Stomach (tissue), 4 donors: ENCODE measurements at regions not wholly inside any gene's neighbourhood (a gene's known extent, or its start where the extent isn't known, plus 50 kb on each side); places are given as distances from the start of the nearest gene placed in this dataset.

Experiments
- POLR2A ChIP-seq, 4 donors: fragments of 450-650 bp; IDR thresholded peaks; one replicate each; pipeline ENCODE4 v1.6.1; 2016; ENCODE audit warnings: antibody characterized with exemption in 4 of 4, control low read depth in 2 of 4, mild to moderate bottlenecking in 1 of 4, moderate library complexity in 1 of 4
- POLR2AphosphoS5 ChIP-seq, 3 donors: sonication (generic); formaldehyde crosslinking; IDR thresholded peaks; one replicate each; pipeline ENCODE4 v1.6.1; 2016; ENCODE audit warnings: antibody characterized with exemption in 3 of 3
- TF ChIP-seq, protein P1 (sequence below), 7 experiments: fragments of 450-650 bp in 4 of 7; fragments of 200-600 bp in 3 of 7; sonication (generic) in 3 of 7; IDR thresholded peaks; one replicate each; pipeline ENCODE4 v1.5.1; 2016 to 2019; ENCODE audit warnings: antibody characterized with exemption in 7 of 7, control low read depth in 2 of 7, mild to moderate bottlenecking in 1 of 7

DNA sequence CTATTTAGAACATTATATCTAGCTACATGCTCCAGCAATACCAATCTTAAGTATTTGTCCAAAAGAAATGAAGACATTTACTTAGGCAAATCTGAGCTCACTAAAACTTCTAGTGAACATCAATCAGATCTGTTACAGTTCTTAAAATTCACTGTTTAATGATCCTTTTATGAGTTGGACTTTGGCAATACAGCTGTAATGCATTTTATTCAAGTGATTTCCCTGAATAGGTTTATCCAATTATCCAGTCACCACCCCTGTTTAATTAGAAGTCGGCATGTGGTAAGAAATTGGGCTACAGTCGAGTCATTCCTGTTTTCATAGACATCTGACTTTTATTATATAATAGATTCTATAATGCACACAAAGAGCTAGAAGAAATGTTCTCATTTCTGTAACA, 1029.0 kb upstream of the TENM4 start:
- TF ChIP-seq POLR2AphosphoS5 (IDR thresholded peaks at IDR 0.05) = no peak
- TF ChIP-seq, protein P1, sequence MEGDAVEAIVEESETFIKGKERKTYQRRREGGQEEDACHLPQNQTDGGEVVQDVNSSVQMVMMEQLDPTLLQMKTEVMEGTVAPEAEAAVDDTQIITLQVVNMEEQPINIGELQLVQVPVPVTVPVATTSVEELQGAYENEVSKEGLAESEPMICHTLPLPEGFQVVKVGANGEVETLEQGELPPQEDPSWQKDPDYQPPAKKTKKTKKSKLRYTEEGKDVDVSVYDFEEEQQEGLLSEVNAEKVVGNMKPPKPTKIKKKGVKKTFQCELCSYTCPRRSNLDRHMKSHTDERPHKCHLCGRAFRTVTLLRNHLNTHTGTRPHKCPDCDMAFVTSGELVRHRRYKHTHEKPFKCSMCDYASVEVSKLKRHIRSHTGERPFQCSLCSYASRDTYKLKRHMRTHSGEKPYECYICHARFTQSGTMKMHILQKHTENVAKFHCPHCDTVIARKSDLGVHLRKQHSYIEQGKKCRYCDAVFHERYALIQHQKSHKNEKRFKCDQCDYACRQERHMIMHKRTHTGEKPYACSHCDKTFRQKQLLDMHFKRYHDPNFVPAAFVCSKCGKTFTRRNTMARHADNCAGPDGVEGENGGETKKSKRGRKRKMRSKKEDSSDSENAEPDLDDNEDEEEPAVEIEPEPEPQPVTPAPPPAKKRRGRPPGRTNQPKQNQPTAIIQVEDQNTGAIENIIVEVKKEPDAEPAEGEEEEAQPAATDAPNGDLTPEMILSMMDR (IDR thresholded peaks at IDR 0.05) = no peak
- no peak for TF ChIP-seq POLR2A (IDR thresholded peaks at IDR 0.05)
